Stimulated activated CD8-positive, alpha-beta memory T cell treated with anti-CD3 and anti-CD28 coated beads, Interleukin-12 subunit alpha, Interleukin-12 subunit beta, amount 100 ng/mL, for 24 hours (primary cell): ENCODE measurements at regions not wholly inside any gene's neighbourhood (a gene's known extent, or its start where the extent isn't known, plus 50 kb on each side); places are given as distances from the start of the nearest gene placed in this dataset.

Source experiments
- DNase-seq: peaks from one replicate; pipeline ENCODE4 v3.0.0-alpha.2; 2020; ENCODE audit errors: extremely low read depth

DNA sequence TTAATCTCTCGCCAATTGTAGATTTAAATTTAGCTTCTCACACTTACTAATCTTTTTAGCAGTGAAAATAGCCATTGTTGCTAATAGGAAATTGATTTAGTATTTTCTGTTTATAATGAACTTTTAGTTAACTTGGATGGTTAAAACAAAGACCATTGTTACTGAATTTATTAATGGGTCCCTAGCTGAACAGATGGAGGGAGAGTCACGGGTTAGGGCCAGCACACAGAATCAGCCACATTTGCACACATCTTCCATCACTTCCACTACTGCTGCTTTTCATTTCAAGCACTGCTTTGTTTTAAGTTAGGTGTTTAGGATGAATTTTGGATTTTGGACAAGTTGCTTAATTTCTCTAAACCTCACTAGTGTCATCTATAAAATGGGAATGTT is 125.9 kb upstream of the ADAMTSL1 start:
- DNase-seq = no peak

- no peak for DNase-seq
Measured at GRCh38 chr9:18349530-18349929, 124.4 kb upstream of the ADAMTSL1 start.

DNA sequence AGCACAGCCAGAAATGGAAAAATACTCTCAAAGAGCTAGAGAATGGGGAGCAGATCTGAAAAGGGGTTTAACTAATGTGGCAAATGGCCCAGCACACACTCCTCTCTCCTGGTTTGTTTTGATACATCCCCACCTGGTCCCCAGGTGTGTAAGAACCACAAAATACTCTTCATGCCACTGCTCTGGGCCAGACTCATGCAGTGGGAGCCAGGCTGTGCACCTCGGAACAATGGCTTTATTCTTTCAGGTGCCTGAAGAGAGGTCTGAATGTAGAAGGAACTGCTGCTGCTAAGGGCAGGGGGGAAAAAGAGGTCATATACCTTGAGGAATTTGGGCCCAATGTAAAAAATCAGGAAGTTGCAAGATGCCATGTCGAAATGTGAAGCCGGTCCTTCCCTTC is 123.9 kb upstream of the ADAMTSL1 start:
- no peak for DNase-seq

- no peak for DNase-seq
Measured at GRCh38 chr9:18350995-18351595, 122.9 kb upstream of the ADAMTSL1 start.

DNA sequence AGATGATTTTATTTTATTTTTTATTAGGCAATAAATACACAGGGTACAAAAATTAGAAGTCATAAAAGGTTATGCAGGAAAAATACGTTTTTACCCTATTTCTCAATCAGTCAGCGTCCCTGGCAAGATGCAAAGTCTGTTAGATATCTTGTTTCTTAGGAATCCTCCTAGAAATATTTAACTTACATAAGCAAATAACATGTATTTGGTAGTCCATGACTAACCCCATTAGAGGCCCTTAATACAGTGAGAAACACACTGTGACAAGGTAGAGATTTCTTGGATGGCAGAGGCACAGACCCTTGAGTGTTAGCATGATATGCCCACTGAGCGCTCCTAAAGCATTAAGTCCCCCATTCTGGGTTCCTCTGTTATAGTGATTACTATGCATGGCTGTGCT is 121.2 kb upstream of the ADAMTSL1 start:
- no peak for DNase-seq

- DNase-seq = no peak
Measured at GRCh38 chr9:18353473-18353872, 120.5 kb upstream of the ADAMTSL1 start.

GRCh38 chr9:18357321-18357720 is 116.6 kb upstream of the ADAMTSL1 start:
- no peak for DNase-seq

DNA sequence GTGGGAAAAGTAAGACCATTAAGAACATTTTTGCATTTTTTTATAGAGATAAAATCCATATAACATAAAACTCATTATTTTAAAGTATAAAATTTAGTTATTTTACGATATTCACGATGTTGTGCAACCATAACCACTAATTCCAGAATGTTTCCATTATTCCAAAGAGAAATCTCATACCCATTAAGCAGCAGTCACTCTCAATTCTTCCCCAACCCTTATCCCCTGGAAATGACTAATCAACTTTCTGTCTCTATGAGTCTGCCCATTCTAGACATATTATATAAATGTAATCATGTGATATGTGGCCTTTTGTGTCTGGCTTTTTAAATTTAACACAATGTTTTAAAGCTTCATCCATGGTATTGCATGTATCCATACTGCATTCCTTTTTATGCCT is 115.6 kb upstream of the ADAMTSL1 start:
- no peak for DNase-seq

- DNase-seq = no peak
Measured at GRCh38 chr9:18359335-18359734, 114.6 kb upstream of the ADAMTSL1 start.

DNA sequence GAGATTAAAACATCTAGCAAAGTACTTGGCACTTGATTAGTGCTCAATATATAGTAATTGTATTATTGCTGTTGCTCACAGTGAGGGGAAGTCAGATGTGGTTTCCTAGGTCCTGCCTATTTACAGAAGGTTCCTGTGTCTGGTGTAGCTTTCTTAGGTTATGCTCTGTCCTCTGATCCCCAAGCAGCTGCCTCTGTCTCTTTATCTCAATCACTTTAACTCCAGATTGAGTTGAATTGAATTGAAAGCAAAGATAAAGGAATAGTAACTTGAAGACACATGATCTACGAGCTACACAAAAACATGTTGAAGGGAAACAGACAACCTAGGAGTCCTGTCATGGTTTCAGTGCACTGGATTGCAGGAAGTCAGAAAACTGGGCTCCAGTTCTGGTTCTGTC is 113.9 kb upstream of the ADAMTSL1 start:
- DNase-seq = no peak

GRCh38 chr9:18361646-18362045 is 112.3 kb upstream of the ADAMTSL1 start:
- DNase-seq = no peak

- no peak for DNase-seq
Measured at GRCh38 chr9:18362166-18362565, 111.8 kb upstream of the ADAMTSL1 start.

- no peak for DNase-seq
Measured at GRCh38 chr9:18362901-18363685, 110.9 kb upstream of the ADAMTSL1 start.

GRCh38 chr9:18365651-18366050 is 108.3 kb upstream of the ADAMTSL1 start:
- no peak for DNase-seq

GRCh38 chr9:18366184-18366583 is 107.8 kb upstream of the ADAMTSL1 start:
- DNase-seq = no peak

DNA sequence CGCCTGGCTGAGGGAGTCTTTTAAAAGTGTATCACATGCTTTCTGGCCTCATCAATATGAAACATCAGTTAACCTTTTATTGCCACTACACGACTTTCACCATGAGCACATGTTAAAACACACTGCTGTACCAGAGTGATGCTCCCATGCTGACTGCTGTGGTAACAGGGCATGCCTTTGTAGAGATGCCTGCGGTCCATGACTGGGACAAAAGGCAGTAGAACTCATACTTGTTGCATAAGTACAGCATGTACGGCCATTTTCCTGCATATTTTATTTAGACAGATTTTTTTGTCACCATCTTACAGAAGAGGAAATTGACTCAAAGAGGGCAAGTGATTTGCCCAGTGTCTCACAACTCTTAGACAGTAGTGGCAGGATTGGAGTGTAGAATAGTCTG is 105.7 kb upstream of the ADAMTSL1 start:
- DNase-seq = no peak

DNA sequence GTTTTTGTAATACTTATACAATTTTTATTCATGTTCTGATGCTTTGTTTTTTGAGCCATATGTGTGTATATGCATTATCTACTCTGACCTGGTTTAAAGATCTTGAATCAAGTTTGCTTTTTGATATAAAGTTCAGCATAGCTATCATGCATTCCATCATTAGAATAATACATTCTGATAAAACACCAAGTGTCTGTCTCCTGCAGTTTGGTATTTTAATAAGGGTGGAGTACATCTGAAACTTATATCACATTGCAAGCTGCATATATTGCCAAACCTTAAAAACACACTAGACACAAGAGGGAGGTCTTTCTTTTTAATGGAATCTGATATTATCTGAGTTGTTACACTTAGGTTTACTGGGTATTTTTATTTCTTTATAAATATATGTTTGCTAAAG is 102.8 kb upstream of the ADAMTSL1 start:
- no peak for DNase-seq

- DNase-seq = no peak
Measured at GRCh38 chr9:18371621-18372020, 102.3 kb upstream of the ADAMTSL1 start.

DNA sequence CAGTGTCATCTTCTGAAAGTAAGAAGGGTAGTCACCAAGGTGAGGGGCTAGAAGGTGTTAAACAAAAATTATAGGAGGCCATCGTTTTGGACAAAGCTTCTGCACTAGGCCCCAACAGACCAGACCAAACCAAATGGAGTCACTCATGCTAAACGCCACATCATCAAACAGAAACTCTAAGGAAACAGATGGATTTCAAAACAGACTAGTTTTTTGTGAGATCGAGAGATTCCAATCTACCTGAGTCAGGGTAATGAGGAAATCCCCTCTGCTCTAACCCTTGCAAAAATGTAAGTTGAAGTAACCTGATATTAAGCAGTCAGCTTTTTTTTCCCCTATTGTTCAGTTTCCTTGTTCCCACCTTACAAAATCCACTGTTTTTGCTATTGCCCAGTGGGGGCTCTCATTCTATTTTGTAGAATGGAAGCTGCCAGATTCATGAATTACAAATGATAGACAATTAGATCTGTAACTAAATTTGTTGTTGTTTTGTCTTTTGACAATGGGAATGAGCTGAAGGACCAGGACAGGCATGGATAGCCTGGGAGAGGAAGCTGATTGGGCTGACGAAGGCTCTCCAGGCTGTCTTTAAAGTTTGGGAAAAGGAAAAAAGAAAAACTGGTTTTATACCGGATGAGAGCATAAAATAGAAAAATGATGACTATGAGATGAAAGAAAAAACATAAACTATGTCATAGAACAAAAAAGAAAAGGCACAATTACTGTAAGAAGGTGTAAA is 94.7 kb upstream of the ADAMTSL1 start:
- no peak for DNase-seq

DNA sequence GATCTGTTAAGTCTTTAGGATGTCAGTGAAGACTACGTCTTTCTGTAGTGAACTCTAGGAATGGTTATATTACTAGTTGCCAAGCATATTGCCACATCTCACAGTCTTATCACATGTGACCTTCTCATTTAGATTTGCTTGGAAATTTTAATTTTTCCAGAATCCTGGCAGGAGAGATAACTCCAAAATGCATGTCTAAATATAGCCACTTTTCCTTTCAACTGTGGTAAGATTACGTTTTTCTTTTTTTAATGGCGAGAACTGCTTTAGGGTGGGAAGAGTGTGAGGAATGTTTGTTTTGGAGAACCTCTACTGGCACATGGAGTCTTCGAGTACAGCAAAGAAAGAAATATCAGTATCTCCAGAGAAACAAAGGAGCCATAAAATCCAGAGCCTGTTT is 91.7 kb upstream of the ADAMTSL1 start:
- DNase-seq = no peak

DNA sequence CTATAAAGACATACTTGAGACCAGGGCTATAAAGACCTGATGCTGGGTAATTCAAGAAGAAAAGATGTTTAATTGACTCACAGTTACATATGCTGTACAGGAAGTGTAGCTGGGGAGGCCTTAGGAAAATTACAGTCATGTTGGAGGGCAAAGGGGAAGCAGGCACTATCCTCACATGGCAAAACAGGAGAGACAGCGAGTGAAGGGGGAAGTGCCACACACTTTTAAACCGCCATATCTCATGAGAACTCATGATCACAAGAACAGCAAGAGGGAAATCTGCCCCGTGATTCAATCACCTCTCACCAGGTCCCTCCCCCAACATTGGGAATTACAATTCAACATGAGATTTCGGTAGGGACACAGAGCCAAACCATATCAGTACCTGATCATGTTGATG is 89.9 kb upstream of the ADAMTSL1 start:
- DNase-seq = no peak

DNA sequence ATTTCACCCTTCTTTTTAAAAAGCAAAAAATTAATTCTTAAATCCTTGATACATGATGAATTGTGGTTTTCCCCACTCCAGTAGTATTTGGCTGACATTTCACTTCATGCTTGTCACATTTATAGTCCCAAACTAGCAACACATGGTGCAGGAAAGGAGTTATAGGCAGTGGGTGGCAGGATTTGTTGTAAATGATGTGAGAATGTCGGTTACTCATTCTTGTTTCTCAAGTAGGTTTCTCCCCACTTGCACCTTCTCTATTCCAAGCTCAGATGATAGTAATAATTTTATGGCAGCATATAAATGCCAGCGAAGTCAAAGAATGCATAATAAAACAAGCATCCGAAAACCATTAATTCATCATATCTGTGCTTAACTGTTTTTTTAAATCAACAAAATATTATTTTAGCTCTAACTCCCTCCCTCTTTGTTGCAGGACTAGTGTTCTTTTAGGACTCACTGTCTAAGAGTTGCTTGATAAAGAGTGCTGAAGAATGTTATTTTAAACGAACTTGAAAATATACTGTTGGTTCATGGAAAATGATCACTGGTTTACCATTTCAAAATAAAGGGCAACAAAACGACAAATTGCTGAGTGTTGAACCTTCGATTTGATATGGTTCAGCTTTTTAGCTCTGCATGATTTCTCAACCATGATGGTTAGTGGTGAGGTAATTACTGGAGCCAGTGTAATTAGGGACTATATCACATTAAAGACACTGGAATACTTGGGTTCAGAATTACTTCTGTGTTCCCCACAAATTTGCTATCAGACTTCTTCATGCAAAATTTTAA is 88.1 kb upstream of the ADAMTSL1 start:
- DNase-seq = no peak
